ENCODE measurements at regions not wholly inside any gene's neighbourhood (a gene's known extent, or its start where the extent isn't known, plus 50 kb on each side); places are given as distances from the start of the nearest gene placed in this dataset.

DNA sequence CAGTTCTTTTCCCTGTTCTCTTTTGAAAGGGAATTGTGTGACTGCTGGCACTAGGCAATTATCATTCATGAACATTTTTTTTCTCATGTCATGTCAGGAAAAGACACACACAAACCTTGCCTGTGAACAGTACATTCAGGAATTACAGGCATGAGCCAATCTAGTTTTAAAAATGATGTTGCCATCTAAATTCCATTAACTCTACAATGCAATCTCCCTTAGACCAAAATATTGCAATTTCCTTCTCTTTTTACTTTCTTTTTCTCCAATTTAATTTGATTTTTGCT is 127.5 kb upstream of the STMND1 start:
- Histone ChIP-seq H3K36me3 (ENCODE audit: insufficient read depth, low read length) (no peaks in the 10 kb centered on the region), H3K27ac (ENCODE audit: low read depth, low read length) (no peak overlapping the region), H3K4me1 (ENCODE audit: insufficient read depth, low read length) (no peaks in the 10 kb centered on the region), H3K9ac (ENCODE audit: low read depth, low read length) (no peak overlapping the region), H3K9me3 (ENCODE audit: insufficient read depth, low read depth, low read length) (no peaks in the 10 kb centered on the region), H3K27me3 (ENCODE audit: insufficient read depth, low read length) (no peaks in the 10 kb centered on the region), H3K4me3 (ENCODE audit: low read length) (no peak overlapping the region)

DNA sequence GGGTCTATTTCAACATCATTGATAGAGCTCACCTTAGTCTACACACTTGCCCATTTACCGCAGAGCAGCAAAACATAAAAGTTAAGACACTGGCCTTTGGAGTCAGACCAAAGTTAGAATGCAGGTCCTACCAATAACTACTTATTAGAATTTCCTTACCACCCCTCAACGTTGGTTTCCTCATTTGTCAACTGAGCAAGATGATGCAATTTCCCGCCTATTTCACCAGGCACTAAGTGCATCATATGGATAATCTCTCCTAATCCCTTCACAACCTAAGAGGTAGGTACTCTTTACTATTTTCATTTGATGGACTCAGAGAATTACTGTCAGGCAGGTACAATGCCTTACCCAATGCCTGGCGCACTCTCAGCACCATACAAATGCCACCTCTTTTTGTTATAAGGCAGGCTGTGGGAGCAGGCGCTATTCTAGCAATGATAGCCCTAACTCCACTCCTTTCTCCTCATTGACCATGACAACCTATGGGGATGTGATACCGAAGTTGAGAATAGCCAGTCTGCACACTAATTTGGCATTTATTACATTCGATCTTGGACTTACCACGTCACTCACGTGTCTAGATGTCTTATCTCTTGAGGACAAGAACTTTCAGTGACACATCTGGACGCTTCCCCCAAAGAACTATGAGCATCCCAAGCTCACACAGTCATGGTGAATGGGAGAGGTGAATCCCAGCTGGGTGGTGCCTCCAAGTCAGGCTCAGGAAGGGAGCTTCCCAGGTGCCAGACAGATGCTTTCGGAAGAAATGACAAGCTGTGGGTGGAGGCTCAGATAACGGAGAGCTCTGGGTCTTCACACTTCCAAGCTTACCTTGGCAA is 128.1 kb upstream of the STMND1 start:
- H3K36me3 ChIP-seq (ENCODE audit: insufficient read depth, low read length): no peaks in the 10 kb centered on the region
- no peaks in the 10 kb centered on the region for H3K27me3 ChIP-seq (ENCODE audit: insufficient read depth, low read length)
- no peak overlapping the region for H3K27ac ChIP-seq (ENCODE audit: low read depth, low read length)
- no peaks in the 10 kb centered on the region for H3K9me3 ChIP-seq (ENCODE audit: insufficient read depth, low read depth, low read length)
- WGBS: 86% methylated on average over 12 of the region's 12 CpGs
- no peak overlapping the region for H3K9ac ChIP-seq (ENCODE audit: low read depth, low read length)
- H3K4me3 ChIP-seq (ENCODE audit: low read length): no peak overlapping the region
- no peaks in the 10 kb centered on the region for H3K4me1 ChIP-seq (ENCODE audit: insufficient read depth, low read length)

- WGBS: 92% methylated on average over 5 of the region's 5 CpGs
- Histone ChIP-seq H3K9ac (ENCODE audit: low read depth, low read length) (no peak overlapping the region), H3K27me3 (ENCODE audit: insufficient read depth, low read length) (no peaks in the 10 kb centered on the region), H3K36me3 (ENCODE audit: insufficient read depth, low read length) (no peaks in the 10 kb centered on the region), H3K27ac (ENCODE audit: low read depth, low read length) (no peak overlapping the region), H3K9me3 (ENCODE audit: insufficient read depth, low read depth, low read length) (no peaks in the 10 kb centered on the region), H3K4me1 (ENCODE audit: insufficient read depth, low read length) (no peaks in the 10 kb centered on the region), H3K4me3 (ENCODE audit: low read length) (no peak overlapping the region)
These were observed 128.8 kb upstream of the STMND1 start for GRCh38 chr6:16973051-16973450.

DNA sequence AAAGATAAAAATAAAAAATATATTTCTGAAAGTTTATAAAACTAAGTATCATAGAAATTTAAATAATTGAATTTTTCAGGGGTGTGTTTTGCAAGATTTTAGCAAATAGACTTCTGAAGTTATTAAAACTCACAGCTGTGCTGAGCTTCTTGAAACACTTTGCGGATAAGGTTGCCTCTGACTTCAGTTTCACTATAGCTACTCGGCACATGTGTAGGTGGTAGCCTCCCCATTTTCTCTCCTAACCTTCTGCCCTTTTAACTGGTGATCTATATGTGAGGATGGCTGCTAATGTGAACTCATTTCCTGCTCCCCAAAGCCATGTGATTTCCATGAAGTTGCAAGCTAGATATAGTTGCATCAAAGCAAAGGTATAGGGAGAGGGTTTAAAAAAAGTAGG is 129.3 kb upstream of the STMND1 start:
- H3K27ac ChIP-seq (ENCODE audit: low read depth, low read length): no peak overlapping the region
- no peak overlapping the region for H3K4me3 ChIP-seq (ENCODE audit: low read length)
- H3K27me3 ChIP-seq (ENCODE audit: insufficient read depth, low read length): no peaks in the 10 kb centered on the region
- WGBS: 95% methylated on average over 2 of the region's 2 CpGs
- no peak overlapping the region for H3K9ac ChIP-seq (ENCODE audit: low read depth, low read length)
- H3K4me1 ChIP-seq (ENCODE audit: insufficient read depth, low read length): no peaks in the 10 kb centered on the region
- H3K36me3 ChIP-seq (ENCODE audit: insufficient read depth, low read length): no peaks in the 10 kb centered on the region
- H3K9me3 ChIP-seq (ENCODE audit: insufficient read depth, low read depth, low read length): no peaks in the 10 kb centered on the region

GRCh38 chr6:16969699-16970655 is 131.9 kb upstream of the STMND1 start:
- H3K27me3 ChIP-seq (ENCODE audit: insufficient read depth, low read length): no peaks in the 10 kb centered on the region
- no peak overlapping the region for H3K27ac ChIP-seq (ENCODE audit: low read depth, low read length)
- WGBS: 74% methylated on average over 4 of the region's 4 CpGs
- no peak overlapping the region for H3K4me3 ChIP-seq (ENCODE audit: low read length)
- no peaks in the 10 kb centered on the region for H3K9me3 ChIP-seq (ENCODE audit: insufficient read depth, low read depth, low read length)
- H3K9ac ChIP-seq (ENCODE audit: low read depth, low read length): no peak overlapping the region
- H3K4me1 ChIP-seq (ENCODE audit: insufficient read depth, low read length): no peaks in the 10 kb centered on the region
- no peaks in the 10 kb centered on the region for H3K36me3 ChIP-seq (ENCODE audit: insufficient read depth, low read length)

GRCh38 chr6:16968101-16968500 is 133.7 kb upstream of the STMND1 start:
- Histone ChIP-seq H3K27me3 (ENCODE audit: insufficient read depth, low read length) (no peaks in the 10 kb centered on the region), H3K4me1 (ENCODE audit: insufficient read depth, low read length) (no peaks in the 10 kb centered on the region; the same call in 1 of the 2 replicates), H3K36me3 (ENCODE audit: insufficient read depth, low read length) (no peaks in the 10 kb centered on the region), H3K9me3 (ENCODE audit: insufficient read depth, low read depth, low read length) (no peaks in the 10 kb centered on the region), H3K9ac (ENCODE audit: low read depth, low read length) (no peak overlapping the region), H3K27ac (ENCODE audit: low read depth, low read length) (no peak overlapping the region), H3K4me3 (ENCODE audit: low read length) (no peak overlapping the region)
- WGBS: 97% methylated on average over 5 of the region's 5 CpGs

DNA sequence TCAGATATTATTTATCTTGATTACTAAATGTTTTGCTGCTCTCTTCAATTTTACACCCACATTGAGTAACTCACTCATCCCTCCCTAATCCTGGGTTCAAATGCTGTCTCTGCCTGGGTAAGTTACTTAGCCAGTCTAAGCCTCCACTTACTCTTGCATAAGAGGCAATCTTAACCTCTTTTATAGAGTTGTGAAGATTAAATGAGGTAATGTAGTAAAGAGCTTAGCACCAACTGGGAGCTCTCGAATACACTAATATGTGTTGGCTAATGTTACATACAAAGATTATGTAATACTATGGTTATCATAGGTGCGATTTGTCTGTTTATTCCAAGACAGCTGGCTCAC is 134.4 kb upstream of the STMND1 start:
- no peak overlapping the region for H3K4me3 ChIP-seq (ENCODE audit: low read length)
- no peaks in the 10 kb centered on the region for H3K9me3 ChIP-seq (ENCODE audit: insufficient read depth, low read depth, low read length)
- 92% methylated on average over 2 of the region's 2 CpGs for WGBS
- H3K27ac ChIP-seq (ENCODE audit: low read depth, low read length): no peak overlapping the region
- H3K36me3 ChIP-seq (ENCODE audit: insufficient read depth, low read length): no peaks in the 10 kb centered on the region
- no peak overlapping the region for H3K9ac ChIP-seq (ENCODE audit: low read depth, low read length)
- no peaks in the 10 kb centered on the region; the same call in 1 of the 2 replicates for H3K4me1 ChIP-seq (ENCODE audit: insufficient read depth, low read length)
- no peaks in the 10 kb centered on the region for H3K27me3 ChIP-seq (ENCODE audit: insufficient read depth, low read length)

DNA sequence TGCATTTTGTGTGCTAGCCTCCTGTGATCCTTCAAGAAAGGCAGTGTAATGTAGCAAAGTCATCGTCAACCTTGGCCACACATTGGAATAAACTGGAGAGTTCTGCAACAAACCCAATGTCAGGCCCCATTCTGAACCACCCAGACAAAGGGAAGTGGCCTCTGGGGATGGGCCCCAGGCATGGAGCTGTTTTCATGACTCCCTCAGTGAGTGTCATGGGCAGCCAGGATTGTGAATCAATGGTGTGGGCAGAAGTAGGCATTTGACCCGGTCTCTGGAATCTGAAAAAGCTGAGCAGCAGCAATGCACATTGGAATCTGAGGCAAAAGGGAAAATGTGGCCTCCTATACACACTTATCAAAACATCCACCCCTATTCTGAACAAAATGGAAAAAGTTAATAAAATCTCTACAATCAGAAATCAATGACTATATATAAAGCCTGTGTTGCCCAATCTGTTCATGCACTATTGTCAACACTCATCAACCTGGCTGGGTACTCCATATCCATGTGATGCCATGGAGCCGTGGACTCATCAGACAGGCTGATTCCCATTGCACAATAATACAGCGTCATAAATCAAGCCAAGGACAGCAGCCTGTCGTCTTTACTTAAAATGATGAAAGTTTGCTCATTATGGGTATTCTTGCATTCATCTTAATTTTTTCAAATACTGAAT is 134.9 kb upstream of the STMND1 start:
- Histone ChIP-seq H3K4me3 (ENCODE audit: low read length) (no peak overlapping the region), H3K27me3 (ENCODE audit: insufficient read depth, low read length) (no peaks in the 10 kb centered on the region), H3K9ac (ENCODE audit: low read depth, low read length) (no peak overlapping the region), H3K9me3 (ENCODE audit: insufficient read depth, low read depth, low read length) (no peaks in the 10 kb centered on the region), H3K36me3 (ENCODE audit: insufficient read depth, low read length) (no peaks in the 10 kb centered on the region), H3K4me1 (ENCODE audit: insufficient read depth, low read length) (no peaks in the 10 kb centered on the region; the same call in 1 of the 2 replicates), H3K27ac (ENCODE audit: low read depth, low read length) (no peak overlapping the region)
- WGBS: 93% methylated on average over 4 of the region's 5 CpGs

DNA sequence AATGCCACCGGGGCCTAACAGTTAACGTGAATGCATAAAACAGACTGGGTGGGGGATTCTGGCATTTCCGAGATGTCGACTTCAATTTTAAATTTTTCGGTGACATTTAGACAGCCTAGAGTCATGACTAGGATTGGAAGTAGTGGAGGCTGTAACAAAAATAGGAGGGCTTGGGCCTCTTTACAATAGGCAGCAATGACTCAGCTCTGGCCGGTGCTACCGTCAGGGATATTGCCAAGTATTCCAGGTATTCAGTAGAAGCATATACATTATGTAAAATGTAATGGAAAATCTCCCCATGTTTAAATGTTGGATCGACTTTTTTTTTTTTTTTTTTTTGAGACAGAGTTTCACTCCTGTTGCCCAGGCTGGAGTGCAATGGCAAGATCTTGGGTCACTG is 136.2 kb upstream of the STMND1 start:
- 94% methylated on average over 8 of the region's 8 CpGs for WGBS
- no peak overlapping the region for H3K9ac ChIP-seq (ENCODE audit: low read depth, low read length)
- H3K9me3 ChIP-seq (ENCODE audit: insufficient read depth, low read depth, low read length): no peaks in the 10 kb centered on the region
- no peaks in the 10 kb centered on the region for H3K36me3 ChIP-seq (ENCODE audit: insufficient read depth, low read length)
- H3K4me3 ChIP-seq (ENCODE audit: low read length): no peak overlapping the region
- no peaks in the 10 kb centered on the region; the same call in 1 of the 2 replicates for H3K4me1 ChIP-seq (ENCODE audit: insufficient read depth, low read length)
- H3K27ac ChIP-seq (ENCODE audit: low read depth, low read length): no peak overlapping the region
- H3K27me3 ChIP-seq (ENCODE audit: insufficient read depth, low read length): no peaks in the 10 kb centered on the region

- H3K27me3 ChIP-seq (ENCODE audit: insufficient read depth, low read length): no peaks in the 10 kb centered on the region
- no peak overlapping the region for H3K4me3 ChIP-seq (ENCODE audit: low read length)
- no peak overlapping the region for H3K27ac ChIP-seq (ENCODE audit: low read depth, low read length)
These were observed 137.0 kb upstream of the STMND1 start for GRCh38 chr6:16964553-16965499.

More at GRCh38 chr6:16964553-16965499, 137.0 kb upstream of the STMND1 start:
- Histone ChIP-seq H3K36me3 (ENCODE audit: insufficient read depth, low read length) (no peaks in the 10 kb centered on the region), H3K9ac (ENCODE audit: low read depth, low read length) (no peak overlapping the region), H3K4me1 (ENCODE audit: insufficient read depth, low read length) (no peaks in the 10 kb centered on the region; the same call in 1 of the 2 replicates), H3K9me3 (ENCODE audit: insufficient read depth, low read depth, low read length) (no peaks in the 10 kb centered on the region)
- 31% methylated on average over 20 of the region's 21 CpGs for WGBS

All from HUES64 (cell line).